ENCODE measurements at regions not wholly inside any gene's neighbourhood (a gene's known extent, or its start where the extent isn't known, plus 50 kb on each side); places are given as distances from the start of the nearest gene placed in this dataset.

- TF ChIP-seq EZH2phosphoT487 (IDR thresholded peaks at IDR 0.05; ENCODE audit: borderline replicate concordance) (no peak), CTCF (conservative IDR thresholded peaks at IDR 0.05; ENCODE audit: low read length) (no peak)
- Histone ChIP-seq H3K4me3 (ENCODE audit: low read length, poor library complexity, severe bottlenecking) (no peak overlapping the region), H3K79me2 (ENCODE audit: insufficient read depth, low read length) (no peaks in the 10 kb centered on the region), H4K20me1 (ENCODE audit: insufficient read depth, low read length, poor library complexity, severe bottlenecking) (no peaks in the 10 kb centered on the region), H3F3A (ENCODE audit: low read depth) (no peaks in the 10 kb centered on the region), H3K36me3 (ENCODE audit: insufficient read depth, low read length) (no peaks in the 10 kb centered on the region), H3K4me2 (ENCODE audit: low read depth, low read length, poor library complexity, severe bottlenecking) (no peak overlapping the region), H3K9me3 (ENCODE audit: insufficient read depth, low read depth, low read length) (no peaks in the 10 kb centered on the region), H3K27me3 (ENCODE audit: insufficient read depth, low read length, poor library complexity, severe bottlenecking) (no peaks in the 10 kb centered on the region), H3K4me1 (ENCODE audit: insufficient read depth, low read length, poor library complexity, severe bottlenecking) (no peaks in the 10 kb centered on the region), H3K9me2 (replicated peaks; ENCODE audit: low read depth, low read length) (no peaks in the 10 kb centered on the region), H2AFZ (ENCODE audit: low read length) (no peak overlapping the region), H3K9ac (ENCODE audit: low read depth, low read length, poor library complexity, severe bottlenecking) (no peak overlapping the region)
These were observed 224.9 kb upstream of the SLC16A7 start for GRCh38 chr12:59370933-59371332.

GRCh38 chr12:59365133-59365532, 230.7 kb upstream of the SLC16A7 start:
- Histone ChIP-seq H3F3A (ENCODE audit: low read depth) (no peaks in the 10 kb centered on the region), H3K4me2 (ENCODE audit: low read depth, low read length, poor library complexity, severe bottlenecking) (no peak overlapping the region), H3K36me3 (ENCODE audit: insufficient read depth, low read length) (no peaks in the 10 kb centered on the region), H3K4me1 (ENCODE audit: insufficient read depth, low read length, poor library complexity, severe bottlenecking) (no peaks in the 10 kb centered on the region), H3K9me3 (ENCODE audit: insufficient read depth, low read depth, low read length) (no peaks in the 10 kb centered on the region), H3K9ac (ENCODE audit: low read depth, low read length, poor library complexity, severe bottlenecking) (no peak overlapping the region), H3K4me3 (ENCODE audit: low read length, poor library complexity, severe bottlenecking) (no peak overlapping the region), H3K27me3 (ENCODE audit: insufficient read depth, low read length, poor library complexity, severe bottlenecking) (no peaks in the 10 kb centered on the region), H3K79me2 (ENCODE audit: insufficient read depth, low read length) (no peaks in the 10 kb centered on the region), H3K9me2 (replicated peaks; ENCODE audit: low read depth, low read length) (no peaks in the 10 kb centered on the region), H2AFZ (ENCODE audit: low read length) (no peak overlapping the region), H4K20me1 (ENCODE audit: insufficient read depth, low read length, poor library complexity, severe bottlenecking) (no peaks in the 10 kb centered on the region)
- TF ChIP-seq EZH2phosphoT487 (IDR thresholded peaks at IDR 0.05; ENCODE audit: borderline replicate concordance) (no peak), CTCF (conservative IDR thresholded peaks at IDR 0.05; ENCODE audit: low read length) (no peak)

GRCh38 chr12:59357811-59358210, 238.0 kb upstream of the SLC16A7 start:
- H3K9me2 ChIP-seq (replicated peaks; ENCODE audit: low read depth, low read length), result no peaks in the 10 kb centered on the region
- no peaks in the 10 kb centered on the region for H3K9me3 ChIP-seq (ENCODE audit: insufficient read depth, low read depth, low read length)
- no peak for TF ChIP-seq CTCF (conservative IDR thresholded peaks at IDR 0.05; ENCODE audit: low read length)
- TF ChIP-seq EZH2phosphoT487 (IDR thresholded peaks at IDR 0.05; ENCODE audit: borderline replicate concordance), result no peak
- H3K9ac ChIP-seq (ENCODE audit: low read depth, low read length, poor library complexity, severe bottlenecking), result no peak overlapping the region
- H3K27me3 ChIP-seq (ENCODE audit: insufficient read depth, low read length, poor library complexity, severe bottlenecking), result no peaks in the 10 kb centered on the region
- H3K4me1 ChIP-seq (ENCODE audit: insufficient read depth, low read length, poor library complexity, severe bottlenecking), result no peaks in the 10 kb centered on the region
- no peak overlapping the region for H2AFZ ChIP-seq (ENCODE audit: low read length)
- H3K4me2 ChIP-seq (ENCODE audit: low read depth, low read length, poor library complexity, severe bottlenecking), result no peak overlapping the region
- H3K79me2 ChIP-seq (ENCODE audit: insufficient read depth, low read length), result no peaks in the 10 kb centered on the region
- no peak overlapping the region for H3K4me3 ChIP-seq (ENCODE audit: low read length, poor library complexity, severe bottlenecking)
- no peaks in the 10 kb centered on the region for H4K20me1 ChIP-seq (ENCODE audit: insufficient read depth, low read length, poor library complexity, severe bottlenecking)
- no peaks in the 10 kb centered on the region for H3F3A ChIP-seq (ENCODE audit: low read depth)
- H3K36me3 ChIP-seq (ENCODE audit: insufficient read depth, low read length), result no peaks in the 10 kb centered on the region
